ENCODE measurements at regions not wholly inside any gene's neighbourhood (a gene's known extent, or its start where the extent isn't known, plus 50 kb on each side); places are given as distances from the start of the nearest gene placed in this dataset.

- TF ChIP-seq, protein P1, sequence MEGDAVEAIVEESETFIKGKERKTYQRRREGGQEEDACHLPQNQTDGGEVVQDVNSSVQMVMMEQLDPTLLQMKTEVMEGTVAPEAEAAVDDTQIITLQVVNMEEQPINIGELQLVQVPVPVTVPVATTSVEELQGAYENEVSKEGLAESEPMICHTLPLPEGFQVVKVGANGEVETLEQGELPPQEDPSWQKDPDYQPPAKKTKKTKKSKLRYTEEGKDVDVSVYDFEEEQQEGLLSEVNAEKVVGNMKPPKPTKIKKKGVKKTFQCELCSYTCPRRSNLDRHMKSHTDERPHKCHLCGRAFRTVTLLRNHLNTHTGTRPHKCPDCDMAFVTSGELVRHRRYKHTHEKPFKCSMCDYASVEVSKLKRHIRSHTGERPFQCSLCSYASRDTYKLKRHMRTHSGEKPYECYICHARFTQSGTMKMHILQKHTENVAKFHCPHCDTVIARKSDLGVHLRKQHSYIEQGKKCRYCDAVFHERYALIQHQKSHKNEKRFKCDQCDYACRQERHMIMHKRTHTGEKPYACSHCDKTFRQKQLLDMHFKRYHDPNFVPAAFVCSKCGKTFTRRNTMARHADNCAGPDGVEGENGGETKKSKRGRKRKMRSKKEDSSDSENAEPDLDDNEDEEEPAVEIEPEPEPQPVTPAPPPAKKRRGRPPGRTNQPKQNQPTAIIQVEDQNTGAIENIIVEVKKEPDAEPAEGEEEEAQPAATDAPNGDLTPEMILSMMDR (conservative IDR thresholded peaks at IDR 0.05; ENCODE audit: low read length): no peak
- no peak for TF ChIP-seq EZH2phosphoT487 (IDR thresholded peaks at IDR 0.05; ENCODE audit: borderline replicate concordance)
Observed at GRCh38 chr9:27653246-27653645, 80.0 kb upstream of the C9orf72 start.

All from Loucy (cell line).